Right lobe of liver (tissue), 6 donors: ENCODE measurements at regions not wholly inside any gene's neighbourhood (a gene's known extent, or its start where the extent isn't known, plus 50 kb on each side); places are given as distances from the start of the nearest gene placed in this dataset.

Source experiments
- ATAC-seq, 4 donors: fragments of 200-7000 bp; cut with Tn5 transposase; one replicate each; pipeline ENCODE4 v1.9.1; 2020; ENCODE audit warnings: mild to moderate bottlenecking in 4 of 4, moderate library complexity in 4 of 4
- DNase-seq, 3 donors: peaks; one replicate each; pipeline ENCODE4 v3.0.0-alpha.2; 2020
- H3K27ac ChIP-seq, 3 donors: fragments of 200-600 bp; one replicate each; pipeline ENCODE4 v1.8.0; 2022
- H3K27me3 ChIP-seq, 2 donors: fragments of 200-600 bp; one replicate each; pipeline ENCODE4 v1.8.0; 2022
- H3K36me3 ChIP-seq, 4 donors: fragments of 200-600 bp; sonication (generic) in 1 of 4; one replicate each; pipeline versions ENCODE4 v1.5.1 to v1.8.0; 2017 to 2022; ENCODE audit warnings: control low read depth in 1 of 4
- H3K4me1 ChIP-seq, 4 donors: fragments of 200-600 bp; sonication (generic) in 1 of 4; one replicate each; pipeline versions ENCODE4 v1.5.1 to v1.8.0; 2017 to 2022; ENCODE audit warnings: control low read depth in 1 of 4
- H3K4me3 ChIP-seq, 3 donors: fragments of 200-600 bp; one replicate each; pipeline ENCODE4 v1.8.0; 2022
- H3K9me3 ChIP-seq, 4 donors: fragments of 200-600 bp; sonication (generic) in 1 of 4; one replicate each; pipeline versions ENCODE4 v1.5.1 to v1.8.0; 2017 to 2022; ENCODE audit warnings: control low read depth in 1 of 4
- CTCF ChIP-seq, 4 donors: fragments of 200-600 bp in 3 of 4; fragments of 450-650 bp in 1 of 4; IDR thresholded peaks; one replicate each; pipeline versions ENCODE4 v1.5.1 to v1.8.0; 2016 to 2022; ENCODE audit warnings: antibody characterized with exemption in 4 of 4, mild to moderate bottlenecking in 2 of 4
- POLR2A ChIP-seq: fragments of 450-650 bp; IDR thresholded peaks from one replicate; pipeline ENCODE4 v1.6.1; 2017; ENCODE audit warnings: antibody characterized with exemption, mild to moderate bottlenecking
- WGBS: methylation state at CpG from one replicate; pipeline ENCODE4 v1.1.6; 2018; ENCODE audit warnings: low coverage, low lambda C conversion rate; ENCODE audit not compliant: insufficient coverage; ENCODE audit errors: missing lambda C conversion rate; 5-methylcytosine and 5-hydroxymethylcytosine counted together
- intact Hi-C, 2 donors: fragments of 100-400 bp; cut with DNase I; formaldehyde crosslinking; loops; one replicate each; pipeline versions ENCODE4 v1.11.2 to v1.14.1; 2022
- donor health status: DM: no; HTN: yes; CAD: no.
- donor health status: DM: no; HTN: no; CAD: no.
- donor health status: DM: no; HTN: no; CAD: no.
- donor health status: DM: no; HTN: yes; CAD: no.
- donor health status: DM: no; HTN: yes; CAD: no.

GRCh38 chr3:82137861-82138260 lies 376.4 kb upstream of the GBE1 start:
- Histone ChIP-seq H3K27me3 (no peaks in the 10 kb centered on the region), H3K27ac (no peak overlapping the region), H3K9me3 (no peaks in the 10 kb centered on the region), H3K4me3 (no peak overlapping the region), H3K36me3 (no peaks in the 10 kb centered on the region), H3K4me1 (peaks cover 0 to under 1% (median 0%) of the 10 kb centered on the region in 4 donors)
- intact Hi-C loops = no loop called here
- ATAC-seq = no peak
- 58% methylated on average over 2 of the region's 2 CpGs for WGBS
- TF ChIP-seq CTCF (IDR thresholded peaks at IDR 0.05) (no peak), POLR2A (no peak)
- no peak for DNase-seq

- ATAC-seq (no peak), DNase-seq (no peak)
- TF ChIP-seq POLR2A (no peak), CTCF (IDR thresholded peaks at IDR 0.05) (no peak)
- Histone ChIP-seq H3K4me1 (peaks cover 0 to 7% (median 2%) of the 10 kb centered on the region in 4 donors), H3K36me3 (no peaks in the 10 kb centered on the region), H3K4me3 (no peak overlapping the region), H3K27ac (no peak overlapping the region), H3K9me3 (no peaks in the 10 kb centered on the region), H3K27me3 (no peaks in the 10 kb centered on the region)
- WGBS = 81% methylated on average over 3 of the region's 3 CpGs
- intact Hi-C loops = no loop called here
Measured at GRCh38 chr3:82137050-82137449, 375.6 kb upstream of the GBE1 start.

DNA sequence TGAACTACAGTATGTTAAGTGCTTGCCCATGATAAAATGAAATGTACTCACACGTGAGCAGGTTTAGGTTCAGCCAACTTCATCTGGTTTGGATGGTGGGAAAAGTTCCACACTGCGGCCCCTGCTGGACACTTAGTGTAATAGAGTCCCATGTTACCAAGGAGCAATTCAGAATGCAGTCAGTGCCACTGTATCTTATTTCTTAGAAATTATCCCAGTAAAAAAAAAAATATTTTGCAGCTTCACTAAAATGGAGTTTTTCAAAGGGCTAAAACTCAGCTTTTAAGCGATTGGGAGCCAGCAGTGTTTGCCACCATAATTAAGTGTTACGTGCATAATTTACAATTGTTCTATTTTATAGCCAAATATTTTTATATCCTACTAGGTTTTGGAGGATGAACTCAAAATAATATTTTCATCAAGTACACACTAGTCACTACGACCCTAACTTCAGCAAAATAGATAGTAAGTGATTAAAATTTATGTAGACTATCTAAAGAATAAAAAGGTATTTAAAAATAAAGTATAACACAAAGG lies 371.7 kb upstream of the GBE1 start:
- Histone ChIP-seq H3K36me3 (no peaks in the 10 kb centered on the region), H3K4me3 (no peak overlapping the region), H3K9me3 (no peaks in the 10 kb centered on the region), H3K27me3 (no peaks in the 10 kb centered on the region), H3K27ac (no peak overlapping the region), H3K4me1 (peaks cover 0 to 7% (median 2%) of the 10 kb centered on the region in 4 donors)
- TF ChIP-seq POLR2A (no peak), CTCF (IDR thresholded peaks at IDR 0.05) (peak; percentile 78 to 88 (median 83))
- intact Hi-C loops = no loop called here
- peak; percentile 91 to 94 (median 94) for ATAC-seq
- WGBS = 17% methylated on average over 5 of the region's 5 CpGs
- peak; percentile 47 to 62 (median 59) for DNase-seq

DNA sequence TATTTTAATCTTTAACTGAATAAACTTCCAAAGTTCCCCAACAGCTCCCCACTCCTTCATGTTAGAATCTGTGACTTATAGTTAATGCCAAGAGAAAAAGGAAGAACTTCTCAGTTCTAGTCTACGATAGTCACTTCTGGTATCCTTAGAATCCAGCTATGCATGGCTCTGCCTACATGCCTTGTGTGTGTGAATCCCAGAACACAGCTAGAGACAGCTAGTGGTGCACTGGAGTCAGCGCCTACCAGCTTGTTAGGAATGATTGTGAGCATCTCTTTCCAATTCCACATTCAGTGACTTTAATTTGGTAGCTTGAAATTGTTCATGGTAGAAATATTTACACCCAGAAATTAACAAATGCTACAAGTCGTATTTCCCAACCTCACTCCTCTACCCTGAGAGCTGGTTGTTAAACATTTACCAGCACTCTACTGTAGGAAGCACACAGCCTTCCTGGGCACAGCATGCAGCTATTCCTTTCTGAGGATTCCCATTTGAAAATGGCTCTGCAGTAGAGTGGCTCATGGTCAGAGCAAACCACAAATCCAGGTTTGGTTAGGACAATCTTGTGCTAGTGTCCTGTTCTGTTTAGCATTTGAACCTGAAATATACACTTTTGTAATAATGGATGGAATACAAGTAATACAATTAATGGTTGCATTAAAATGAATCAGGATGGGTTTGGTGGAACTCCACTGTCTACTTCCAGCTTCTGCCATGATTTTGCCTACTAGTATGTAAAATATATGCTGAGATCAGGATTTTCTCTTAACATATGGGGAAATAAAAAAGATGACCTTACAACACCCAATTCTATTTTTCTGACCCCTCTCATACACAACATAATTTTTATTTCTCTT lies 371.0 kb upstream of the GBE1 start:
- no peaks in the 10 kb centered on the region for H3K27me3 ChIP-seq
- intact Hi-C loops = no loop called here
- TF ChIP-seq CTCF (IDR thresholded peaks at IDR 0.05) (no peak), POLR2A (no peak)
- H3K9me3 ChIP-seq = no peaks in the 10 kb centered on the region
- peaks cover 0 to 7% (median 2%) of the 10 kb centered on the region in 4 donors for H3K4me1 ChIP-seq
- ATAC-seq (peak; percentile 89 to 96 (median 92)), DNase-seq (no peak)
- H3K36me3 ChIP-seq = no peaks in the 10 kb centered on the region
- no peak overlapping the region for H3K27ac ChIP-seq
- H3K4me3 ChIP-seq = no peak overlapping the region
- WGBS = 66% methylated on average over 3 of the region's 3 CpGs
